Lung microvascular endothelial cell (primary cell): ENCODE measurements at regions not wholly inside any gene's neighbourhood (a gene's known extent, or its start where the extent isn't known, plus 50 kb on each side); places are given as distances from the start of the nearest gene placed in this dataset.
A peak's percentile ranks its signal among the peaks of the same experiment; 100 is the strongest.

ENCODE experiments used
- DNase-seq, 2 donors: peaks; one replicate each; pipeline versions ENCODE4 v3.0.0 to v3.0.0-alpha.2; 2010; ENCODE audit warnings: low read depth in 2 of 2

DNA sequence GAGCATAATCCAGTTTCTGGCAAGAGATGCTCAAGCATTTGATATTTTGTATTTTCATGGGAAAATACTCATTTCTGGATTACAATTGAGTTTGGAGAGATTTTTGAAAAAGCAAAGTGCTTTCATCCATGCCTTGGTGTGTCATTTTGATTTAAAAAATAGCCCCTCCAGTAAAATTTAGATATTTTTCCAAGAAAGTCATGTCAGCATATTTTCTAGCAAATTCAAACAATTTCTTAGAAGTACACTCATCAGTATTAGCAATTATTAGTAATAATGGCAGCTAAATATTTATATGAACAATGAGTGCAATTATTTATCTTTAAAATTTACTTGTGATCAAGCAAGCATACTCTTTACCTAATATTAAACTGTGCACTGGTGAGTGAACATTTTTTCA lies 102.2 kb upstream of the TMEM161B start:
- DNase-seq: no peak

DNA sequence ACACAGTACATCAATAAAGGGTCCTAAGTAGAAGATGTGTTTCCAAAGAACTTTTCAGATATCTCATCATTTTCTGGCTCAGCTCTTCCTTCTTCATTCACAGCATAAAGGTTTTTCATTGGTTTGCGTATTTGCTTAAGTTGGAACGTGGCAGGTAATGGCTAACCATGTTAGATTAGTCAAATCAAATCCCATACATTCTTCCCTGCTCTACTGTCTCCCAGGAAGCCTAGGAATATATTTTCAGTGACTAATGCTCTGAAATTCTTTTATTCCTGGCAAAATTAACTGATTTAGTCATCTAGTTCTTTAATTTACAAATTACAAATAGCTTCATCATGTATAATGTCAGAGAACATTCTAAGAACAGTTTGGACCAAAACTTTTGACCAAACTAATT lies 99.6 kb upstream of the TMEM161B start:
- DNase-seq: no peak

DNA sequence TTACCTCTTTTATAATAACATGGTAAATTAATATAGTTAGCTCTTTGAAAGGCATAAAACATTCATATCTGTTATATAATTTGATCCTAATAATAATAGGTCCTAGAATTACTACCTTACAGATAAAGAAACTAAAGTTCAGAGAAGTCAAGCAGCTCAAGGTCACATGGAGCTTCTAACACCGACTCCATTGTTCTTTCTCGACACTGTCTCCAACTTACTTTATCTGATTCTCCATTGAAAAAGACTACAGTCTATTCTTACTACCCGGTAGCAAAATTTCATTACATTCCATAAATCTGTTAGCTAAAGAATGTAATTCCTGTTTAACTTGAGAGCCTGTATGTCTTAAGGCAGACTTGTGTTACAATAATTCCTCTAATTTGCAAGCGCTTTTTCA lies 96.3 kb upstream of the TMEM161B start:
- DNase-seq: no peak

DNA sequence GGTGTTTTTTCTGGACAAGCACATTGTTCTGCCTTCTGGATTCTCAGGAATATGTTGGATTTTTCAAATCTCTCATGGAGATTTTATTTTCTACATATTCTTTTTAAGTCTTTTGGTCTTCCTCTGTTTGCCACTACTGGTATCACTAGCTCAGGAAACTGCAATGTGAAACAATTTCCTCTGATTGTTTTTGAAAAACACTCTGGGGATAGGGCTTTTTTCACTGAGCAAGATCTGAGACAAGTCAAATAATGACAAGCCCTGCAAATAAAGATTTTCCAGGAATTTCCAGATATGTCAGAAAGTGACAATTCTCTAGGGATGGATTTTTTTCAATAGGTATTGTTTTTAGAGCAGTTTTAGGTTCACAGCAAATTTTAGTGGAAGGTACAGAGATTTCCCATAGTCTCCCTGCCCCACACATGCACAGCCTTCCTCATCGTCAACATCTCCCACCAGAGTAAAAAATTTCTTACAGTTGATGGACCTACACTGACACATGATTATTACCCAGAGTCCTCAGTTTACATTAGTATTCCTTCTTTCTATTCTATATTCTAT lies 86.9 kb upstream of the TMEM161B start:
- peak; percentile 39 to 70 for DNase-seq

DNA sequence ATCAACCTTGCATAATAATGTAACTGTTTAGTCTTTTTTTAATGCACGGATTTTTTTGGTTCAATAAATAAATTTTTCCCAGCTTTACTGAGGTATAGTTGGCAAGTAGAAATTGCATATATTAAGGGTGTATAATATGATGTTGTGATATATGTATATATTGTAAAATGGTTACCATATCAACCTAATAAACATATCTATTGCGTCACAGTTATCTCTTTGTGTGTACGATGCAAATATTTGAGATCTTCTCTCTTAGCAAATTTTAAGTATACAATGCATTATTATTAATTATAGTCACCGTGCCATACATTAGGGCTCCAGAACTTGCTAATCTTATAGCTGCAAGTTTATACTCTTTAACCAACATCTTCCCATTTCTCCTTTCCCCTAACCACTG lies 57.2 kb upstream of the TMEM161B start:
- no peak for DNase-seq

DNA sequence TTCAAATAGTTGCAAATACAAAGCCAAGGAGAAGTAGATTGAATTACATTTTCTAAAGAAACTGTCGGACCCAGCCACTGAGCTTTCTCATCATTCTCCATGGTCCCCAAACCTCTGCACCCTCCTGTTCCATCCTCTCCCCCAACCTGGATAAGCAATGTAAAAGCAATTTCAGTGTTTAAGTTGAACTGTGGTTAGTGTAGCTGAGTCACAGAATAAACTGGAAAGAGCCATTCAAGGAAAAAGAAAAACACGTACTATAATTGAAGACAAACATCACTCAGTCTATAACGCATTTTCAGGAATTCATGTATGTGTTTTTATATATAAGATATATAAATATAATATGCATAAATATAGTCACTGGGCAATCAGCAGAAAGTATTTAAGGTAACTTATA lies 54.1 kb upstream of the TMEM161B start:
- no peak for DNase-seq
